GM18505 (cell line): ENCODE measurements at regions not wholly inside any gene's neighbourhood (a gene's known extent, or its start where the extent isn't known, plus 50 kb on each side); places are given as distances from the start of the nearest gene placed in this dataset.

ENCODE experiments used
- ATAC-seq: cut with Tn5 transposase; IDR thresholded peaks from one replicate; pipeline ENCODE4 v1.9.1; 2021; ENCODE audit not compliant: unreplicated experiment
- POLR2A ChIP-seq: IDR thresholded peaks from 4 replicates; pipeline ENCODE4 v1.6.1; 2011; ENCODE audit warnings: borderline replicate concordance; ENCODE audit not compliant: insufficient read depth, insufficient read length; ENCODE audit errors: extremely low read depth

- no peak for ATAC-seq
- no peak for TF ChIP-seq POLR2A
Measured at GRCh38 chr2:180583441-180584140, 396.8 kb upstream of the UBE2E3 start.

DNA sequence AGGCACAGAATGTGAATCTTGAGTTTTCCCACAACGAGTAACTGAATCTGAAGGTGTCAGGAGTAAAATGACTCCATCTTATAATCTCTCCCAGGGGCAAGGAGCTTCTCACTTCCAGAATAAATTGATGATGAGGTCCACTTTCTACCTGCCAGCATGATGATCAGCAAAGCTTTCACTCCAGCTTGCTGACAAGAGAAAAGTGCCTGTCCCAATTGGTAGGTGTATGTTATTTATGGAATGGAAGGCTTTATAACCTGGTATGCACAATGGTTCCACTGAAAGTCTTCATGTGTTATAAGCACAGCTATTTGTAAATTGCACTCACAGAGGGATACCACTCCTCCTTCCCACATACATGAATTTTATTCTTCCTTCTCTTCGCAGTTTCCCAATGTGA lies 401.0 kb upstream of the UBE2E3 start:
- ATAC-seq, result no peak

GRCh38 chr2:180578441-180578840 lies 402.0 kb upstream of the UBE2E3 start:
- no peak for TF ChIP-seq POLR2A
- no peak for ATAC-seq

More for the DNA sequence above, 401.0 kb upstream of the UBE2E3 start:
- no peak for TF ChIP-seq POLR2A

DNA sequence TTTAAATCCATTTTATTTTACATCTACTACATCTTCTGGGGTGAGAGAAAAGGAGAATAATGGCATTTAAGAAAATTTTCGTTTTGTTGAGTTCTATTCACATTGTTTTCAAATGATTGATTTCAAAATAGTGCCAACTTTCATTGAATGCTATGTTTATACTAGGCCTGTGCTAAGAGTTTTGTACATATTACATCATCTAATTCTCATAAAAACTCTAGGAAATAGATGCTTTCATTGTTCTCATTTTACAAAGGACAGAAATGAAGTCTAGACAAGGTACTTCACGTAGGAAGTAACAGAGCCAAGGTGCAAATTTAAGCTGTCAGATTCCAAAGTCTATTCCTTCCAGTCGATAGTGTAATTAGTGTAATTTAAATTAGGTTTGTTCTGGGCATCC lies 402.8 kb upstream of the UBE2E3 start:
- no peak for TF ChIP-seq POLR2A
- no peak for ATAC-seq

DNA sequence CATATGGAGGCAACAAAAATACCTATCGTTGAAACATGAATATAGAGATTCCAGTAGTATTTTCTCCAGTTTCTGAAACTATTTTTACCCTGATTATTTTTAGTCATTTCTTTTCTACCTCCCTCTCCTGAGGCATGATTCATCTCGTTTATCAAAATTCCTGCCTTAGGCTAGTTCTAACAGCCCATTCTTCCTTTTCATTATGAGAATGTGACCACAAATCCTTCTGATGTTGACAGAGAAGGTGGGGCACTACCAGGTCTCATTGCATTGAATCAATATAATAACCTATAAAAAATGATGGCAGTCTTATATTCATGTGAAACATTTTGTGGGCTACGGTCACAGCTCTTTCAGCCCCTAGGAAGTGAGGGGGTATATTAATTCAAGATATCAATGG lies 406.5 kb upstream of the UBE2E3 start:
- TF ChIP-seq POLR2A, result no peak
- ATAC-seq, result no peak

DNA sequence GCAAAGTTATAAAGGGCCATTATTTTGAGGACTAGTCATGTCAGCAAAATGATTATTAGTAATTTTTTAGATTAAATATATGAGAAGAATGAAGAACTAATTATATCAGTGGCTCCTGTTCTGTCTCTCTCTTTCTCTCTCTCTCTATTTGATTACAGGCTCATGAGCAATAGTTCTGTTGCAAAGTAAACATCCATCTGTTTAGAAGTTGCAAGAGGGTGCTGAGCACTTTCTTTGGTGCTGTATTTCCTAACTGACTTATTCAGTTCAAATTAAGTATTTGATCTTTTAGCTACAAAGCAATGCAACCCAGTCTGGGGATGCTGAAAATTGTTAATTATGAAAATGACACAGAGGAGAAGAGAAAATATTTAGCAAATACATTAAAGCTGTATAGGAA lies 408.1 kb upstream of the UBE2E3 start:
- no peak for ATAC-seq
- TF ChIP-seq POLR2A, result no peak

- TF ChIP-seq POLR2A, result no peak
- ATAC-seq, result no peak
Measured at GRCh38 chr2:180571559-180571958, 408.8 kb upstream of the UBE2E3 start.

DNA sequence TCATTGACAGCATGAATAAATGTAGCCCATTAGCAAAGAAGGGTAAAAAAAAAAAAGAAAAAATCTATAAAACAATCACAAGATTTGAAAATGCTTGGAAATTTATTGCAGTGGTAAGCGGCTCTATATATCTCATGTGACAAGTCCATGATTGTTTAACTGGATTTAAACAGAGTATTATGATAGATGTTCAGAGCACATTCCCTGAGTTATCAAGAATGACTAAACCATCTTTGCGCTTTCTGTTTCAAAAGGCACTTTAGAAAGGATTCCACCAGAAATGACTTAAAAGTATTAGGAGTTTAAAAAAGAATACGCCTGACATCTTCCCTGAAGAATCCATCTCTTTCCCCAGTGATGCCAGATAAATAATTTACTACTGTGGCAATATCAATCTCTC lies 409.5 kb upstream of the UBE2E3 start:
- no peak for TF ChIP-seq POLR2A
- no peak for ATAC-seq

- no peak for TF ChIP-seq POLR2A
Measured at GRCh38 chr2:180564051-180564450, 416.4 kb upstream of the UBE2E3 start.

DNA sequence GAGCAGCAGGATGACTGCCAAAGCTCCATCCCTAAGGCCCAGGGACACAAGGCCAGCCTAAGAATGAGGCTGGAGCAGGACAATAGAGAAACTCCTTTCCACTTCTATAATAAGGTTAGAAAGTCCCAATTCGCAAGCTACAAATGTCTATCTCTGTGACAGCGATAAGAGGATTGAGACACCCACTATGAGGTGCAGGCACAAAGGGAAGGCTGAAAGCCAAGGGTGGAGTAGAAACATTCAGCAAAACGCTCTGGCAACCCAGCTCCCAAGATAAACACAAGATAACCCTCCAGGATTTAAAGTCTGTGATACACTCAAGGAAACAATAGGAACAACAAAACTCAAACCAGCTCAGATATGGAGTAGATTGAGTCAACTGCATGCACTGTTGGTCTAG lies 418.0 kb upstream of the UBE2E3 start:
- TF ChIP-seq POLR2A, result no peak
- no peak for ATAC-seq

More at GRCh38 chr2:180564051-180564450, 416.4 kb upstream of the UBE2E3 start:
- no peak for ATAC-seq

DNA sequence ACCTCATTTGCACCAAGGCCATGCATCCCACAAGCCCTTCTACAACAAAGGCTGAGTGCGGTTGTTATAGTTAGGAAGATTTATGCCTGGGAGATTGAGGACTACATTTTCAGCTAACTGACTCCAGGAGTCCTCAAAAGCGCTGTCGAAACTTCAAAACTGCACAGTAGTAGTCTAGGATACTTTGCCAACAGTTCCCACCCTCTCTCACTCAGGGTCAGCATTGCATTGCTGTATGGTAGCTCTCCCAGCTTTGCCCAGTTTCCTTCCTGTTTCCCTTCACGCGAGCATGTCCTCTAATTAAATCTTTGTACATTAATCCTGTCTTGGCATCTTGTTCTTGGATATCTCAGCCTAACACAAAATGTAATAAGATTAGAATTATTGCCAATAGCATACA lies 420.6 kb upstream of the UBE2E3 start:
- no peak for TF ChIP-seq POLR2A
- ATAC-seq, result no peak

DNA sequence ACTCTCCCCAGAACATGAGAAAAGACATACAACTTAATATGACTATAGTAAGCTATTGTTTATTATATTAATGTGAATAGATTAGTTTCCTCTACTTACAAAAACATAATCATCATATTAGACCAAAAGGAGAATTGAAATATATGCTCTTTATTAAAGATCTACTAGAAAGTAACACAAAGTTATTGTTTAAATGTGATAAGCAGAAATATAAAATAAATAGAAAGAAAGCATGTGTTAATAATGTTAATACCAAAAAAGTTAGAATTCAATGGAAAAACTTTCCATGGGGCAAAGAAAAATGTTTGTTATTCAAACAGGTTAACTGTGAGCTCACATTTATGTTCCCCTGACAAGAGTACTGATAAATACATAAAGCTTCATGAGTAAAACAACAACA lies 421.4 kb upstream of the UBE2E3 start:
- no peak for ATAC-seq
- no peak for TF ChIP-seq POLR2A

GRCh38 chr2:180555391-180555965 lies 424.9 kb upstream of the UBE2E3 start:
- ATAC-seq, result no peak
- no peak for TF ChIP-seq POLR2A

GRCh38 chr2:180554330-180554729 lies 426.1 kb upstream of the UBE2E3 start:
- no peak for ATAC-seq
- TF ChIP-seq POLR2A, result no peak
